Osteocyte (in vitro differentiated cells): ENCODE measurements at regions not wholly inside any gene's neighbourhood (a gene's known extent, or its start where the extent isn't known, plus 50 kb on each side); places are given as distances from the start of the nearest gene placed in this dataset.

Source experiments
- DNase-seq: peaks from one replicate; pipeline ENCODE4 v3.0.0; 2021; ENCODE audit warnings: mixed read lengths; ENCODE audit not compliant: unreplicated experiment; ENCODE audit errors: extremely low spot score
- H3K27ac Mint-ChIP-seq: one replicate; pipeline ENCODE4 v1.8.0; 2021; ENCODE audit warnings: mild to moderate bottlenecking, mixed read lengths; ENCODE audit not compliant: unreplicated experiment
- H3K27me3 Mint-ChIP-seq: one replicate; pipeline ENCODE4 v1.8.0; 2021; ENCODE audit warnings: mixed read lengths; ENCODE audit not compliant: unreplicated experiment
- H3K36me3 Mint-ChIP-seq: one replicate; pipeline ENCODE4 v1.8.0; 2021; ENCODE audit warnings: mixed read lengths; ENCODE audit not compliant: unreplicated experiment
- H3K4me1 Mint-ChIP-seq: one replicate; pipeline ENCODE4 v1.8.0; 2021; ENCODE audit warnings: mixed read lengths; ENCODE audit not compliant: unreplicated experiment
- H3K4me3 Mint-ChIP-seq: one replicate; pipeline ENCODE4 v1.8.0; 2021; ENCODE audit warnings: mild to moderate bottlenecking, moderate library complexity, mixed read lengths; ENCODE audit not compliant: unreplicated experiment
- H3K9me3 Mint-ChIP-seq: one replicate; pipeline ENCODE4 v1.8.0; 2021; ENCODE audit warnings: mixed read lengths; ENCODE audit not compliant: unreplicated experiment
- TF ChIP-seq, protein P1 (sequence below): fragments of 200-600 bp; sonication (generic); IDR thresholded peaks from 2 replicates; pipeline ENCODE4 v1.5.0; 2021; ENCODE audit warnings: antibody characterized with exemption, mild to moderate bottlenecking, moderate library complexity

DNA sequence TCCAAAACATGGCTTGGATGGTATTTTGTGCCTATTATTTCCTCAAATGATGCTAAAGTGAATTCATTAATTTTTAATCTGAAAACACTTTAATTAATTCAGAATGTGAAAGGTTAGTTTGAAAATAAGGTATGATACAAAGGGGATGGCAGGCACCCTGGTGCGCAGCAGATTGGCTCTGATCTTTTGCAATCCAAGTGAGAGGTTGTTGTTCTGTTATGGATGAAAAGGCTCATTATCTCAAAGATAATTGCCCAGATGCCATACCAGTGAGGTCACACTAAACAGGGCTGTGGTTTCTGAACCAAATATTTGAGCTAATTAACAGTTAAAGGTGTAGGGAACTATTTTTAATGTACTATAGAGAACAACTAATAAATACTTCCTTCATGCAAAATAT lies 504.9 kb downstream of the RAPGEF2 start:
- no peaks in the 10 kb centered on the region for H3K9me3 Mint-ChIP-seq
- H3K27me3 Mint-ChIP-seq, result peaks cover 7% of the 10 kb centered on the region
- no peaks in the 10 kb centered on the region for H3K4me1 Mint-ChIP-seq
- no peak for DNase-seq
- TF ChIP-seq, protein P1, sequence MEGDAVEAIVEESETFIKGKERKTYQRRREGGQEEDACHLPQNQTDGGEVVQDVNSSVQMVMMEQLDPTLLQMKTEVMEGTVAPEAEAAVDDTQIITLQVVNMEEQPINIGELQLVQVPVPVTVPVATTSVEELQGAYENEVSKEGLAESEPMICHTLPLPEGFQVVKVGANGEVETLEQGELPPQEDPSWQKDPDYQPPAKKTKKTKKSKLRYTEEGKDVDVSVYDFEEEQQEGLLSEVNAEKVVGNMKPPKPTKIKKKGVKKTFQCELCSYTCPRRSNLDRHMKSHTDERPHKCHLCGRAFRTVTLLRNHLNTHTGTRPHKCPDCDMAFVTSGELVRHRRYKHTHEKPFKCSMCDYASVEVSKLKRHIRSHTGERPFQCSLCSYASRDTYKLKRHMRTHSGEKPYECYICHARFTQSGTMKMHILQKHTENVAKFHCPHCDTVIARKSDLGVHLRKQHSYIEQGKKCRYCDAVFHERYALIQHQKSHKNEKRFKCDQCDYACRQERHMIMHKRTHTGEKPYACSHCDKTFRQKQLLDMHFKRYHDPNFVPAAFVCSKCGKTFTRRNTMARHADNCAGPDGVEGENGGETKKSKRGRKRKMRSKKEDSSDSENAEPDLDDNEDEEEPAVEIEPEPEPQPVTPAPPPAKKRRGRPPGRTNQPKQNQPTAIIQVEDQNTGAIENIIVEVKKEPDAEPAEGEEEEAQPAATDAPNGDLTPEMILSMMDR, result no peak
- H3K27ac Mint-ChIP-seq, result no peak overlapping the region
- no peak overlapping the region for H3K4me3 Mint-ChIP-seq
- no peaks in the 10 kb centered on the region for H3K36me3 Mint-ChIP-seq

DNA sequence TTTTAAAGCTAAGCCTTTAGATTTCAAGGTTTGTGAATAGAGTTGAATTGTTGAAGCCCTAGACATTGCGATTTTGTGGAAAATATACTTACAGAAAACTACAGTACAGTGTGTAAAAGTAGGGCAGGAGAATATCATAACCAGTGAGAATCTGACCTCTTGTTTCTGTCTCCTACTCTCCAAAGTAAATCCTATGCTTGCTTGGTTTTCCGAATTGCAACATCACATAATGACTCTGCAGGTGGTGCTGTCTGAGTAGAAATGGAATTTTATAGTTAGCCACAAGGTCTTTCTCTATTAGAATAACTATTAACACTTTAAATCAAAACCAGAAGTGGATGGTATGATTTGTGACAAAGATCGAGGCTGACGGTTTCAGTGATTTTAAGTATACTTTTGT lies 505.6 kb downstream of the RAPGEF2 start:
- Mint-ChIP-seq H3K27me3 (peaks cover 7% of the 10 kb centered on the region), H3K36me3 (no peaks in the 10 kb centered on the region), H3K4me1 (no peaks in the 10 kb centered on the region), H3K4me3 (no peak overlapping the region), H3K27ac (no peak overlapping the region), H3K9me3 (no peaks in the 10 kb centered on the region)
- no peak for DNase-seq
- TF ChIP-seq, protein P1, result no peak

DNA sequence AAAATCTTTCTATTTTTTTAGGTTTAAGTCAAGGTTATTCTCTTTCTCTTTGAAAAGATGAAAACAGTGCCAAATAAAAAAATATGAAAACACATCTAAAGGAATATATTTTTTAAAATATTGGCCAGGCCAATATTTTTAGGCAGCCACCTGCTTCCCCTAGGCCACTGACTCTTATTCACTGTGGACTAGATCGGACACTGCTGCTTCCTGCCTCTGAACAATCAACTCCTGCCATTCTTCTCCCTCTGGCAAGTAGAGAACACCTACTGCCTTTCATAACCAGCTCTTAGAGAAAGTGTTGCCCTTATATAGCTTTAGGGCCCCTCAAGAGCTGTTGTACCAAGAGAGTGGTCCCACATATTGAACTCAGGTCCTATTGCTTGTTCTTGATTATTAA lies 529.2 kb downstream of the RAPGEF2 start:
- H3K36me3 Mint-ChIP-seq, result no peaks in the 10 kb centered on the region
- TF ChIP-seq, protein P1, result no peak
- no peak for DNase-seq
- H3K9me3 Mint-ChIP-seq, result no peaks in the 10 kb centered on the region
- no peak overlapping the region for H3K4me3 Mint-ChIP-seq
- H3K4me1 Mint-ChIP-seq, result no peaks in the 10 kb centered on the region
- H3K27me3 Mint-ChIP-seq, result no peaks in the 10 kb centered on the region
- H3K27ac Mint-ChIP-seq, result no peak overlapping the region

DNA sequence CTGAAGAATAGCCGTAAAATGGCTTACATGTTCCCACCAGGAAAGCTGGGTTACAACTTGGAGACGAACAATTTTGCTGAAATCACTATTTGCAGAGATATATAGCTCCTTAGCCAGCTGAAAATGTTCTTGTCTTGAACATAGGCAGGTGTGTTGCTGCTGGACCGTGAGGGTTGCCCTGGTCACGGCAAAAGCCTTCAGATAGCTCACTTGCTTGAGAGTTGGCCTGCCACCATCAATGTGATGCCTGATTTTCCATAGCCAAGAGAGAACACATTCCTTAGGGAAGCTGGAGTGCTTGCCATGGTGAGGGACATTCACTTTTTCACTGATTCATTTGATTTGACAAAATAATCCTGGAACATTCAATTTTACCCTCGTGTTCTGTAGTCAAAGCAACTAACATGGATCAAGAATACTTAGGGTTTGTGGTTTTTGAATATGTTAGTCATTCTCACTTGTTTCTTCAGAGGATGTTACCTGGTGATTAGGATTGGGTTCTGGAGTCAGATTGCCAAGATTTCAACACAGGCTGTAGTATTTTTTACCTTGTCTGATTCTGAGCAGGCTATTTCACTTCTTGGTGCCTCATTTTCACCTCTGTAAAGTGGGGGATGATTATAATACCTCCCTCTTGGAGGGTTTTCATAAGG lies 536.9 kb downstream of the RAPGEF2 start:
- H3K4me3 Mint-ChIP-seq, result no peak overlapping the region
- H3K27ac Mint-ChIP-seq, result no peak overlapping the region
- DNase-seq, result no peak
- no peaks in the 10 kb centered on the region for H3K36me3 Mint-ChIP-seq
- no peaks in the 10 kb centered on the region for H3K4me1 Mint-ChIP-seq
- H3K9me3 Mint-ChIP-seq, result no peaks in the 10 kb centered on the region
- TF ChIP-seq, protein P1, result no peak
- H3K27me3 Mint-ChIP-seq, result peaks cover 3% of the 10 kb centered on the region

DNA sequence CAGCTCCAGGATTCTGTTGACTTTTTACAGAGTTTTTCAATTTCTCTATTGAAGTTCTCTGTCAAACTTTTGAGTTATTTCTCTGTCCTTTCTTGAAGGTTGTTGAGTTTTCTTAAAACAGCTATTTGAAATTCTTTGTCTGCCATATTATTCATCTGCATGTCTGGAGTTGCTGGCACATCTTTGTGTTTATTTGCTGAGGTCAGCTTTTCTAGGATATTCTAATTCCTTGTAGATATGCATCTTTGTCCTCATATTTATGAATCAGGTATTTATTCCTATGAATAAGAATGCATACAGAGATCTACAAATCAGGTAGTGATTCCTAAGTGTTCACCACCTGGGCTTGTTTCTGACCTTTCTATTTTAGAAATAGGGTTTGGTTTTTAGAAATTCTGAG lies 546.4 kb downstream of the RAPGEF2 start:
- peaks cover 3% of the 10 kb centered on the region for H3K27me3 Mint-ChIP-seq
- TF ChIP-seq, protein P1, result no peak
- H3K36me3 Mint-ChIP-seq, result no peaks in the 10 kb centered on the region
- no peak overlapping the region for H3K4me3 Mint-ChIP-seq
- no peak for DNase-seq
- peaks cover 9% of the 10 kb centered on the region for H3K9me3 Mint-ChIP-seq
- H3K4me1 Mint-ChIP-seq, result no peaks in the 10 kb centered on the region
- H3K27ac Mint-ChIP-seq, result no peak overlapping the region
